ENCODE measurements at regions not wholly inside any gene's neighbourhood (a gene's known extent, or its start where the extent isn't known, plus 50 kb on each side); places are given as distances from the start of the nearest gene placed in this dataset.

DNA sequence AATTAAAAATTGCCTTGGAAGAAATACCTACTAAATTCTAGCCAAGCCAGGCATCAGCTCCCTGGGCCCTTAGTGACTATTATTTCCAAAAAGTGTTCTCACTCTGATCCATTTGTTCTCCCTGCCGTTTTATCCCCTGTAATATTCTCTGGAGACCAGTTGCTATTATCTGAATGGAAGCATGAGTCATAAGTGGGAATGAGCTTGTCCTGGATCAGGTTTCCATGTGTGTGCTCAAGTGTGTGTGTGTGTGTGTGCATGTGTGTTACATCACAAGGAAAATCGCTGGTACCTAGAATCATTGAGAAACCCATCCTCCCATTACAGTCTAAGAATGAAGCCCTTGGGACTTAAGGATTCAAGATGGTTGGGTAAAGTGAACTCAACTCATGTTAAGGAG, 130.3 kb upstream of the CXCR4 start:
- DNase-seq (ENCODE audit: low read depth), result peak; percentile 96
- TF ChIP-seq, protein P1, sequence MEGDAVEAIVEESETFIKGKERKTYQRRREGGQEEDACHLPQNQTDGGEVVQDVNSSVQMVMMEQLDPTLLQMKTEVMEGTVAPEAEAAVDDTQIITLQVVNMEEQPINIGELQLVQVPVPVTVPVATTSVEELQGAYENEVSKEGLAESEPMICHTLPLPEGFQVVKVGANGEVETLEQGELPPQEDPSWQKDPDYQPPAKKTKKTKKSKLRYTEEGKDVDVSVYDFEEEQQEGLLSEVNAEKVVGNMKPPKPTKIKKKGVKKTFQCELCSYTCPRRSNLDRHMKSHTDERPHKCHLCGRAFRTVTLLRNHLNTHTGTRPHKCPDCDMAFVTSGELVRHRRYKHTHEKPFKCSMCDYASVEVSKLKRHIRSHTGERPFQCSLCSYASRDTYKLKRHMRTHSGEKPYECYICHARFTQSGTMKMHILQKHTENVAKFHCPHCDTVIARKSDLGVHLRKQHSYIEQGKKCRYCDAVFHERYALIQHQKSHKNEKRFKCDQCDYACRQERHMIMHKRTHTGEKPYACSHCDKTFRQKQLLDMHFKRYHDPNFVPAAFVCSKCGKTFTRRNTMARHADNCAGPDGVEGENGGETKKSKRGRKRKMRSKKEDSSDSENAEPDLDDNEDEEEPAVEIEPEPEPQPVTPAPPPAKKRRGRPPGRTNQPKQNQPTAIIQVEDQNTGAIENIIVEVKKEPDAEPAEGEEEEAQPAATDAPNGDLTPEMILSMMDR (IDR thresholded peaks at IDR 0.05; ENCODE audit: insufficient read depth, low read length), result no peak
- no peak overlapping the region for H3K4me3 ChIP-seq (ENCODE audit: low read depth, low read length)

DNA sequence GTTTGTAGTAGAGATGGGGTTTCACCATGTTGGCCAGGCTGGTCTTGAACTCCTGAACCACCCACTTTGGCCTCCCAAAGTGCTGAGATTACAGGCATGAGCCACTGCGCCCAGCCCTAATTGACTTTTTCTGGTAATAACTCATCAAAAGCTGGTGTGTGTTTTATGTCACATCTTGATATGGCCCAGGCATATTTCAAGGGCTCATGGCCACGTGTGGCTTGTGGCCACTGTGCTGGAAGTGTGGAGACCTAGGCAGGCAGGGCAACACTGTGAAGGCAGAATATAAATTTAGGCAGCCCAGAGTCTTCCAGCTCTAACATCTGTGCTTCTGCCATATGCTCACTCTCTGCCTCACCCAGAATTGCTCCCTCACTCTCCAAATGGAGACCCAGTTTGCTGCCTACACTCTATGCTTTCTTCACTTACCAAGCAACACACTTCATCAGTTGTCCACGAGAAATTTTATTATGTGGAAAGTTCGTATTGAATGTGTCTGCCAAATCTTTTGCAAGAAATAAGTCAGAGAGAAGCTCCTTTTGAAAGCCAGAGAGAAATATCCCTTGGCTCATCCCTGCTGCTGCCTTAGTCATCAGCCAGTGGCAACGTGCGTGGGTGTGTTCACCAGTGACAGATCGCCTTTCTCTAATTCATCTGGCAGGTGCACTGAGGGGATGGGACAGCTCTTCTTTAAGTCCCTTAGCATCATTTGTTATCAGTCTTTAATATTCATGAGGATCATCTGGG, 129.4 kb upstream of the CXCR4 start:
- DNase-seq (ENCODE audit: low read depth), result peak; percentile 80
- TF ChIP-seq, protein P1 (IDR thresholded peaks at IDR 0.05; ENCODE audit: insufficient read depth, low read length), result no peak
- H3K4me3 ChIP-seq (ENCODE audit: low read depth, low read length), result no peak overlapping the region

DNA sequence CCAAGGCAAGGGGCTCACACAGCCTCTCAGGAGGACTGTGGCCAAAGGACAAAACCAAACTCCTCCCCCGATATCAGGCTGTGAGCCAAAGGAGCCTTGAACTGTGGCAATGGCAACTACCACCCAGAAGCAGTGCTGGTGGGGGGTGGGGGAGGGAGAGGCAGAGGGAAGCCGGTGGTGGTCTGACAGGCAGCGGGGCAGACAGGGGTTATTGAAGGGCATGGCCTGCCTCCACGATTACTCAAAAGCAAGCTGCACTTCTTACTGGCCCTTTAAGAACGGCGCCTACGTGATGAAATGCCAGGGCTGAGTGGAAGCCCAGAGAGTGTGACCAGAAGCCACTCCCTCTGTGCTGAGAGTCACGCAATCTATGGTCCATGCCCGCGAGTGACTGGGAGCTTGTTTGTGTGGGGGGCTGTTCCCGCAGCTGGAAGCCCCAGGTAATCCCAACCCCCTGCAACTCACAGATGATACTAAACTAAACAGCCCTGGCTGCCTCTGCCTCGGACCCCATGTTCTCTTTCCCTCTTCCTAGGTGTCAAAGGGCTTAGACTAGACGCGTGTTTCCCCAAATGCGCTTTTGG, 128.2 kb upstream of the CXCR4 start:
- H3K4me3 ChIP-seq (ENCODE audit: low read depth, low read length), result no peak overlapping the region
- DNase-seq (ENCODE audit: low read depth), result peak; percentile 66
- TF ChIP-seq, protein P1 (IDR thresholded peaks at IDR 0.05; ENCODE audit: insufficient read depth, low read length), result no peak

DNA sequence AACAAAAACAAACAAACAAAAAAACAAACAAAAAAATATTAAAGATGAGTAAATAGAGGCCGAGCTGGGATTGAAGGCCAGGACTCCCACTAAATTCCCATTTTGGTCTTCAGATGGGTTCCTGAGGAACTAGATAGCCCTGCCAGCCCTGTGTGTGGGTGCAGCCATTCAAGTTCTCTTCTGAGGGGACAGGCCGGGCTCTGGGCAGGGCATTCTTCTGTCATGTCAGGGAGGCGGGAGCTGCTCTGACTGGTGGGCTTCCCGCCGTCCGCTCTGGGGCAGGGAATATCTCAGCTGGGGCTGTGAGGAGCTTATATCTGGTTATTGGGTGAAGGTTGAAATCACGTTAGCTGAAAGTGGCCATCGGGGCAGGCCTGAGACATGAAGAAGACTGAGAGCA, 127.3 kb upstream of the CXCR4 start:
- DNase-seq (ENCODE audit: low read depth), result no peak

DNA sequence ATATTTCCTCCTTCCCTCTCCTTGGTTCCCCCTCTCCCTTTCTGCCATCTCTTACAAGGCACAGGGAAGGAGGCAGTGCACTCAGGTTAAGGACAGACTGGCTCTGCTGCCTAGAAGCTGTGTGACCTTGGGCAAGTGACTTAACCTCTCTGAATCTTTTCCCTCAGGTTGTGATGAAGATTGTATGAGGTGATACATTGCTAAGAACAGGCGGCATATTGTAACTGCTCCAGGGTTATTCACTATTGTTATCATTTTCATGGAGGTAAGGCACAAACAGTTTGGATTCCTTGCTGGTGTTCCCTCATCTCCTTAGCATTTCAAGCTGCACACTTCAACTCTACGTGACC, 126.6 kb upstream of the CXCR4 start:
- no peak for DNase-seq (ENCODE audit: low read depth)
- H3K4me3 ChIP-seq (ENCODE audit: low read depth, low read length), result no peak overlapping the region
- TF ChIP-seq, protein P1 (IDR thresholded peaks at IDR 0.05; ENCODE audit: insufficient read depth, low read length), result no peak

More for the DNA sequence above, 127.3 kb upstream of the CXCR4 start:
- no peak overlapping the region for H3K4me3 ChIP-seq (ENCODE audit: low read depth, low read length)
- TF ChIP-seq, protein P1 (IDR thresholded peaks at IDR 0.05; ENCODE audit: insufficient read depth, low read length), result no peak

DNA sequence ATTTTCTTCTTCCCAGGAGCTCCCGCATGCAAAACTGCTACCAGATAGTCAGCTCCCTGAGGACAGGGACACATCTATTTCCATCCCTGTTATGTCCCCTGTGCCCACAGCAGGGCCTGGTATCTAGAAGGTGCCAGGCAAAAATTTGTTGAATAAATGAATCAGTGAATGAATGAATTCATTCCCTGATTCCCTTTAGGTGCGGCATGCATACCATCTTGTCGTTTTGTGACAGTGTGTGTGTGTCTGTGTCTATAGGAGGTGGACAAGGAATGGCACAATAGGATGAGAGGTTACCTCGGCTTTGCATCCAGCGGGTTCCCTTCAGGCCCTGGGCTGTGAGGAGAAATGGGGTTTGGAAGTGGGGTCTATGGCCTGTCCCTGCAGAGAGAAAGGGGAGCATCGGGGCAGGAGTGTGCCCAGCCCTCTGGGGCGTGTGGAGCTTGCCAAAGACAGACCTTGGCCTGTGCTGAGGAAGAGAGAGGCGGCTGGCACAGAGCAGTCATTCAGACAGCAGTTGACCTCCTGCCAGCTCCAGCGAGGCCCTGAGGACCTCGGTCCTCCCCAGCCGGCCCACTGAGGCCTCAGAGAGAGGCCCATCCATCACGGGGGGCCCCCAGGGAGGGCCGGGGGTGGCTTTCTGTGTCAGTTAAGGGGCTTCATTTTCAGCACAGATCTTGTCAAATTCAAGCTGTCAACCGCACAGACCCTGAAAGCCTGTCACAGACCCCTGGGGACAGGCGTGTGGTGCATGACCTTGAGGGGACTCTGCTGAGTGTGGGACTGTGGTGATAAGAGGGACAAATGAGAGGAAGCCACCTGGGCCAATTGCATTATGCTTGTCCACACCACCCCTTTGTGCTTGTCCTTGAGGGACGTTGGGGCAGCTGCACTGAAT, 125.9 kb upstream of the CXCR4 start:
- TF ChIP-seq, protein P1 (IDR thresholded peaks at IDR 0.05; ENCODE audit: insufficient read depth, low read length), result no peak
- DNase-seq (ENCODE audit: low read depth), result no peak
- H3K4me3 ChIP-seq (ENCODE audit: low read depth, low read length), result no peak overlapping the region
